MCF 10A (cell line): ENCODE measurements at regions not wholly inside any gene's neighbourhood (a gene's known extent, or its start where the extent isn't known, plus 50 kb on each side); places are given as distances from the start of the nearest gene placed in this dataset.
"Not testable (repeated sequence)": the region's sequence is repeated elsewhere in the genome, so short reads cannot be mapped to it uniquely, and the experiment has no call there.

Source experiments
- BruUV-seq: library from RNA; stranded (reverse); fragments of 400-500 nt; replicated peaks from 2 replicates; lab custom pipeline; 2021; lab: Mats Ljungman, UMichigan
- CTCF ChIA-PET: fragments of 300-600 bp; sonication (Branson Sonifier 250); formaldehyde crosslinking; extraction: SDS; loops from one replicate; lab custom pipeline; 2021; ENCODE audit warnings: antibody characterized with exemption, inconsistent platforms; lab: Yijun Ruan, JAX
- POLR2A ChIA-PET: fragments of 300-600, 350-650 bp; sonication (Branson Sonifier 250); formaldehyde crosslinking; extraction: SDS; loops from one replicate; lab custom pipeline; 2020; ENCODE audit warnings: antibody characterized with exemption, inconsistent platforms; lab: Yijun Ruan, JAX
- DNase-seq: peaks from one replicate; pipeline ENCODE4 v3.0.0-alpha.2; 2018; ENCODE audit not compliant: unreplicated experiment
- H3K27ac Mint-ChIP-seq: one replicate; pipeline ENCODE4 v1.8.0; 2022; ENCODE audit warnings: mild to moderate bottlenecking, low read depth, mixed read lengths; ENCODE audit not compliant: unreplicated experiment
- H3K27me3 Mint-ChIP-seq: one replicate; pipeline ENCODE4 v1.8.0; 2022; ENCODE audit warnings: mixed read lengths; ENCODE audit not compliant: insufficient read depth, unreplicated experiment
- H3K36me3 Mint-ChIP-seq: one replicate; pipeline ENCODE4 v1.8.0; 2022; ENCODE audit warnings: mild to moderate bottlenecking, moderate library complexity, mixed read lengths; ENCODE audit not compliant: insufficient read depth, unreplicated experiment
- H3K4me1 Mint-ChIP-seq: one replicate; pipeline ENCODE4 v1.8.0; 2022; ENCODE audit warnings: mixed read lengths; ENCODE audit not compliant: insufficient read depth, unreplicated experiment
- H3K4me3 Mint-ChIP-seq: one replicate; pipeline ENCODE4 v1.8.0; 2022; ENCODE audit warnings: mild to moderate bottlenecking, moderate library complexity, mixed read lengths; ENCODE audit not compliant: unreplicated experiment
- H3K9me3 Mint-ChIP-seq: one replicate; pipeline ENCODE4 v1.8.0; 2022; ENCODE audit warnings: mixed read lengths; ENCODE audit not compliant: unreplicated experiment
- intact Hi-C: fragments of 100-400 bp; cut with micrococcal nuclease; formaldehyde crosslinking; loops from 2 replicates; pipeline ENCODE4 v1.14.1; 2022
- TF ChIP-seq, protein P1 (sequence below): fragments of 200-600 bp; IDR thresholded peaks from one replicate; pipeline ENCODE4 v1.8.0; 2022; ENCODE audit warnings: antibody characterized with exemption, mild to moderate bottlenecking; ENCODE audit not compliant: unreplicated experiment

DNA sequence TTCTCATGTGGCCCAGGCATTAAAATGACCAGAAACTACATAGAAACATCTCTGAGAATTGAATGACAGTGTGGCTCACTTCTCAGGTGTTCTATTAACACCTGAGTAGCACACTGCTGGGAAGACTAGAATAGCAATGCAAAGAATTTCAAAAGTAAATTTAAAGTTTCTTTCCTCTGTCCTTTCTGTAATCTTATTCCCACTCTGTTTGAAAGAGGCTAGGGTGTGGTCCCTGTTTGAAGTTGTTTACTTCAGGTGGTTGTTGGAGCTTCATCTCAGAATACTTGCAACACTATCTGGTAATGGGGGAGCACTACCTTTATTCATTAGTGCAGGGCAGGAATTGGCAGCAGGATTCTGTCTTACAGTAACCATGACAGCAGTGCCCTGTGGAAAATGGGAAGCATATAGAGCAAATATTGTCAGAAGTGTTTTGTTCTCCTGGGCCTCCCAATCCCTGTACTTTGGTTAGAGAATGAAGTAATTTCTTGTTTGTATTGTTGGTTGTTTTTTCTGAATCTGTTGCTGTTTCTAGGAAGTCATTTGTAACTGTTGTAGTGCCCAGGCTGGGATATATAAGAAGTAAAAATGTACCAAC lies 1210.2 kb upstream of the ATXN8OS start:
- intact Hi-C loops, result no loop called here
- TF ChIP-seq, protein P1, sequence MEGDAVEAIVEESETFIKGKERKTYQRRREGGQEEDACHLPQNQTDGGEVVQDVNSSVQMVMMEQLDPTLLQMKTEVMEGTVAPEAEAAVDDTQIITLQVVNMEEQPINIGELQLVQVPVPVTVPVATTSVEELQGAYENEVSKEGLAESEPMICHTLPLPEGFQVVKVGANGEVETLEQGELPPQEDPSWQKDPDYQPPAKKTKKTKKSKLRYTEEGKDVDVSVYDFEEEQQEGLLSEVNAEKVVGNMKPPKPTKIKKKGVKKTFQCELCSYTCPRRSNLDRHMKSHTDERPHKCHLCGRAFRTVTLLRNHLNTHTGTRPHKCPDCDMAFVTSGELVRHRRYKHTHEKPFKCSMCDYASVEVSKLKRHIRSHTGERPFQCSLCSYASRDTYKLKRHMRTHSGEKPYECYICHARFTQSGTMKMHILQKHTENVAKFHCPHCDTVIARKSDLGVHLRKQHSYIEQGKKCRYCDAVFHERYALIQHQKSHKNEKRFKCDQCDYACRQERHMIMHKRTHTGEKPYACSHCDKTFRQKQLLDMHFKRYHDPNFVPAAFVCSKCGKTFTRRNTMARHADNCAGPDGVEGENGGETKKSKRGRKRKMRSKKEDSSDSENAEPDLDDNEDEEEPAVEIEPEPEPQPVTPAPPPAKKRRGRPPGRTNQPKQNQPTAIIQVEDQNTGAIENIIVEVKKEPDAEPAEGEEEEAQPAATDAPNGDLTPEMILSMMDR, result no peak
- no peaks in the 10 kb centered on the region for H3K27me3 Mint-ChIP-seq
- no peak overlapping the region for H3K27ac Mint-ChIP-seq
- BruUV-seq, result no TSS peak
- H3K4me1 Mint-ChIP-seq, result no peaks in the 10 kb centered on the region
- peaks cover 22% of the 10 kb centered on the region for H3K9me3 Mint-ChIP-seq
- ChIA-PET POLR2A (no interaction called here), CTCF (no interaction called here)
- no peaks in the 10 kb centered on the region for H3K36me3 Mint-ChIP-seq
- DNase-seq, result no peak
- no peak overlapping the region for H3K4me3 Mint-ChIP-seq

DNA sequence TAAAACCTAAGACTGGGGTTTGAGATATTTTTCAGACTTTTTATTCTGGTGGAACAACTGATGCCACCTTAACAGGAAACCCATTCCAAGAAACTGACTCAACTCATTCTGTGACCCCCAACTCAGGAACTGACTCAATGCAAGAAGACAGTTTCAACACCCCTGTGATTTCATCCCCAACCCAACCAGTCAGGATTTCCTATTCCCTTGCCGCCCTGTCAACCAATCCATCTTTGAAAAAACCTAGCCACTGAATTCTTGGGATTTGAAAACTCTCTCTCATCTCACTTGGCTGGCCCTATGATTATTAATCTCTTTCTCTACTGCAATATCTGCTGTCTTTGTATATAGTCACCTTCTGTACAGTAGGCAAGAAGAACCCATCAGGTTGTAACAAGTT lies 1211.9 kb upstream of the ATXN8OS start:
- H3K4me1 Mint-ChIP-seq, result no peaks in the 10 kb centered on the region
- no peaks in the 10 kb centered on the region for H3K36me3 Mint-ChIP-seq
- POLR2A ChIA-PET, result no interaction called here
- H3K27ac Mint-ChIP-seq, result no peak overlapping the region
- peaks cover 22% of the 10 kb centered on the region for H3K9me3 Mint-ChIP-seq
- BruUV-seq, result no TSS peak
- CTCF ChIA-PET, result no interaction called here
- H3K27me3 Mint-ChIP-seq, result no peaks in the 10 kb centered on the region
- TF ChIP-seq, protein P1, result no peak
- intact Hi-C loops, result no loop called here
- DNase-seq, result no peak
- H3K4me3 Mint-ChIP-seq, result no peak overlapping the region

DNA sequence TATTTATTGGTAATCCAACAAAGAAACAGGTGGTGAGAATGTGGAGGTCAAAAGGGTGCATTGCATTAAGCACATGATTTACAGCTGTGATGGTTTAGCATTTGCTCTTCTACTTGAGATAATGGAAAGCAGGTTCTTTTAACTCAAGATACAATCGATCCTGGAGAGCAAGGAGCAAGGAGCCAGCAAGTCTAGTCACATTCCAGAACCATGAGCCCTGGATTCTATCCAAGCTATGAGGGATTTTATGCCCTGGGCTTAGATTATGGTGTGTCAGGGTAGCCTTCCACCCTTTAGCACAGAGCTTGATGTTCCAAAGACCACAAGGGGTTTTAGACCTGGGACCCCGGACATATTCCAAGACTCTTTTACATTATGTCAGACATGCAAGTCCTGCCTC lies 1213.9 kb upstream of the ATXN8OS start:
- POLR2A ChIA-PET, intact Hi-C loops, H3K4me3 Mint-ChIP-seq, BruUV-seq, DNase-seq, H3K27me3 Mint-ChIP-seq, H3K27ac Mint-ChIP-seq, H3K36me3 Mint-ChIP-seq, H3K4me1 Mint-ChIP-seq, CTCF ChIA-PET: not testable (repeated sequence)
- peaks cover 15% of the 10 kb centered on the region for H3K9me3 Mint-ChIP-seq

DNA sequence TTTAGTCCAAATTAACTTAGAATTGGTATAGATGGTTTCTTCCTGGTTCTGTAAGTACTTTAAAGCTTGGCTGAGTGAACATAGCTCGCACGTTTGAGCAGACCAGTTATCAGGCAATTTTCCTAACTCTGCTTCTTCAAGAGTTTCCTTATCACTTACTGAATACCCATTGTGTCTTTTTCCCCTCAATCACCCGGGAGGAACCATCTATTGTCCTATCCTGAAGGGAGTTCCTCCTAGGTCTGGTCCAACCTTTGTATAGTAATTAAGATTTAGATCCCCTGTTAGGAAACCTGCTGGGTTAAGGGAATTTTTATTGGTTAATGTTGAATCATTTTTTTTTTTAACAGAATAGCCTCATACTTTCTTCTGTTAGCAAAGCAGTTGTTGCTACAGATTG lies 1215.0 kb upstream of the ATXN8OS start:
- DNase-seq, POLR2A ChIA-PET, H3K27me3 Mint-ChIP-seq, intact Hi-C loops, H3K4me1 Mint-ChIP-seq, H3K27ac Mint-ChIP-seq, CTCF ChIA-PET, H3K36me3 Mint-ChIP-seq, H3K4me3 Mint-ChIP-seq, H3K9me3 Mint-ChIP-seq, BruUV-seq: not testable (repeated sequence)

DNA sequence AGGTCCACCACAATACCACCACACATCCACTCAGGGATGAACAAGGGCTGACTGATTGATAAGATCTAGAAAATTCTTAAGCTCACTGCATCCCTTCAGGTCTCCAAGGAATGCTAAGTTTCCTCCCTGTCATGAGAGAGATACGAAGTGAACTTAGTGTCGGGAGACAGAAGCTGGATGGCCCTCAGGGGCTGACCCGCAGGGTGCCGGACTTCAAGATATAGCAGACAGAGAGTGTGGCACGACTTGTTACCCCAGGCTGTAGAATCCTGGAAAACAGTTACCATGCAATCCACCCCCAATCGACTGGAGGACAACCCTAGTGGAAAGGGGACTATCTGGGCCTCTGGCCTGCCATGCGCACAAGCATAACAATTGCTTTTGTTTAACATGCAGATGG lies 1217.5 kb upstream of the ATXN8OS start:
- BruUV-seq, H3K27ac Mint-ChIP-seq, DNase-seq, POLR2A ChIA-PET, H3K27me3 Mint-ChIP-seq, intact Hi-C loops, H3K36me3 Mint-ChIP-seq, H3K4me1 Mint-ChIP-seq, H3K4me3 Mint-ChIP-seq, H3K9me3 Mint-ChIP-seq: not testable (repeated sequence)
- CTCF ChIA-PET, result interaction anchor here (0.9 kb wide), 1 partner anchor 37 kb away, joined by 3 read pairs; no protein-coding TSS in a partner anchor
